NCI-H1417 (cell line): ENCODE measurements at regions not wholly inside any gene's neighbourhood (a gene's known extent, or its start where the extent isn't known, plus 50 kb on each side); places are given as distances from the start of the nearest gene placed in this dataset.
"Not testable (repeated sequence)": the region's sequence is repeated elsewhere in the genome, so short reads cannot be mapped to it uniquely, and the experiment has no call there.

Experiments
- DNase-seq, 3 experiments: peaks; one replicate each; lab custom pipeline; 2025; lab: John Stamatoyannopoulos, UW

DNA sequence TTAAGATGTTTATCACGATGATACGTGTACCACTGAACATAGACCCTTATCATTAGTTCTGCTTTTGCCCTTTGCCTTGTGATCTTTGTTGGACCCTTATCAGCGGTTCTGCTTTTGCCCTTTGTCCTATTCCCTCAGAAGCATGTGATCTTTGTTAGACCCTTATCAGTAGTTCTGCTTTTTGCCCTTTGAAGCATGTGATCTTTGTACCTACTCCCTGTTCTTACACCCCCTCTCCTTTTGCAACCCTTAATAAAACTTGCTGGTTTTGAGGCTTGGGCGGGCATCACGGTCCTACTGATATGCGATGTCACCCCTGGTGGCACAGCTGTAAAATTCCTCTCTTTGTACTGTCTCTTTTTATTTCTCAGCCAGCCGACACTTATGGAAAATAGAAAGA lies 117.0 kb downstream of the SDHAF3 start:
- not testable (repeated sequence) for DNase-seq

DNA sequence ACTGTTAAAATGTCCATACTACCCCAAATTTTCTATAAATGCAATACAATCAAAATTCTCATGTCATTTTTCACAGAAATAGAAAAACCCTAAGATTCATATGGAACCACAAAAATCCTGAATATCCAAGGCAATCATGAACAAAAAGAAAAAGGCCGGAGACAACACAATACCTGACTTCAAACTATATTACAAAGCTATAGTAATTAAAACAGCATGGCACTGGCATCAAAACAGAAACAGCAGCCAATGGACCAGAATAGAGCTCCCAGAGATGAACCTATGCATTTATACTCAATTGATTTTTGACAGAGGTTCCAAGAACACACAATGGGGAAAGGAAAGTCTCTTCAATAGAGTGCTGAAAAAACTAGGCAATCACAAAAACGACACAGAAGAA lies 128.8 kb downstream of the SDHAF3 start:
- no peak for DNase-seq

DNA sequence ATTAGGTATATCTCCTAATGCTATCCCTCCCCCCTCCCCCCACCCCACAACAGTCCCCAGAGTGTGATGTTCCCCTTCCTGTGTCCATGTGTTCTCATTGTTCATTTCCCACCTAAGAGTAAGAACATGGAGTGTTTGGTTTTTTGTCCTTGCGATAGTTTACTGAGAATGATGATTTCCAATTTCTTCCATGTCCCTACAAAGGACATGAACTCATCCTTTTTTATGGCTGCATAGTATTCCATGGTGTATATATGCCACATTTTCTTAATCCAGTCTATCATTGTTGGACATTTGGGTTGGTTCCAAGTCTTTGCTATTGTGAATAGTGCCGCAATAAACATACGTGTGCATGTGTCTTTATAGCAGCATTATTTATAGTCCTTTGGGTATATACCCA lies 140.7 kb downstream of the SDHAF3 start:
- DNase-seq: not testable (repeated sequence)

DNA sequence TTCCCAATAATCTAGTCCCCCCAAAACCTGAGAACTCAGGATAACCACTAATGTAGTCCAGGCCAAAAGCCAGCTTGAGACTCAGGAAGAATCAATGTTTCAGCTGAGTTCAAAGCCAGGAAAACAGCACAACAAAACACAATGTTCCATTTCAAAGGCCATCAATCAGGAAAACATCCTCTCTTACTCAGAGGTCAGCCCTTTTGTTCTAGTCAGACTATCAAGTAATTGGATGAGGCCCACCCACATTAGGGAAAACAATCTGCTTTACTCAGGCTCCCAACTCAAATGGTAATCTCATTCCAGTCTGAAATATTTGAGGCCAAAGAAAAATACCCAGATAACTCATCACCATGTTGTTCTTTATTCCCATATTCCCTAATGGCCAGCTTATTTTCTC lies 152.2 kb downstream of the SDHAF3 start:
- DNase-seq: no peak

DNA sequence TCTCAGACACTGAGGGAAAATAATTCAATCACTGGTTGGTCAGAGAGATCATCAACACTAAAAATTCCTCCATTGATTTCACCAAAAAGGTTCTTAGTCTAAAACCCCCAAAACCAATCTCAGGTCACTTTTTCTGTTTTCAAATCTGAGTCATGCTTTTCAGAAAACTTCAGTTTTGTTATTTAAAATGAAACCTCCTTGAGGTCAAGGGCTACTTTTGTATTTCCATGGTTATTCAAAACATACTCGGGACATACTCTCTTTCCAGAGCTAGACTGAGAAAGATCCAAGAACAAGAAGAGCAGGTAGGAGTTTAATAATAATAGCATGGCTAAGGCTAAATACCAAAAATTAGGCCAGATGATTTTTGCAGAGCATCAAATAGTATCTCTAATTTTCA lies 152.8 kb downstream of the SDHAF3 start:
- no peak for DNase-seq

DNA sequence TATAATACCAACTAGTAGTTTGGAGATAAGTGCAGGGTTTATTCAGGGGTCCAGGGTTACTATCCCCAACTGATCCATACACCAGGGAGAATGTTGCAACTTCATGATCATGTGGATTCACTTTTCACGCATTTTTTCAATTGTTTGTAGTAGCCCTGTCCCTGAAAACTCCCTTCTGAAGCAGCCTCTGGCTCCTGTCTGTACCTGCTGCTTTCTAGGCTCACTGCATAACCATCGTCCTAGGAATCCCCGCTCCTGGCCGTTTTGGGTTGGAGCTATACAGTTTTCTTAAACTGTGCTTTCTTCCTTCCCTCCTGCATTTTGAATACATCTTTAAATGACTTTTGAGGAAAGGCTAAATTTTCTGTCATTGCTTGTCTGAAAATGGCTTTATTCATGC lies 154.1 kb downstream of the SDHAF3 start:
- DNase-seq: no peak

DNA sequence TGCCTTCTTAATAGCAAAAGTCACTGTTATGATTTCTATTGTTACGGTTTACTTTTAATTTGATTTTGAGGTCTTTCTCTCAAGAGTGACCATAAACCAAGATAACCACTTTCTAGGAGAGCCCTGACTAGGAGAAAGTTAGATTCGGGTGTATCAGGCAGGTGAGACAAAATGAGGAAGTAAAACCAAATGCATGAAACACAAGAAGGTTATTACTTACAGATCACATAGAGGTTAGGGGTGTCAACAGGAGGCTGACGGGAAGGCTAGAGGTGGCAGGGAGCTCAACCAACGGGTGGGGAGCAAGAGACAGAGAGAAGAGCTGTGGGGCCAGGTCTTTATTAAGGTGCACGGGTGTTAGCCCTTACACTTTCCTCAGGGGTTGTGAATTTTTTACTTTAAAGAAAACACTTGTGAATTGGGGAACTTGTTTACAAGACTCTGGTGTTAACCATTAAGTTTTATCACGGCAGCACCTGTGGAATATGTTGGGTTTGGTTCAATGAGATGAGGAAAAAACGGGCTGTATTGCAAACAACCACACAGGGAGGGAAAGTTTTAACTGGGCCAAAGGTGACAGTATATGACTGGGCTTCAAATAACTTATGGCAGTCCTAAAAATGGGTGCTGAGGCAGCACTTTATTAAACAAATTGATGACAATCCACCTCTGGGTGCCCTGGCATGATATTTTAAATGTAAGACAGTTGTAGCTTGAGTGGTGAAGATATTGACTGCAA lies 154.9 kb downstream of the SDHAF3 start:
- no peak for DNase-seq

DNA sequence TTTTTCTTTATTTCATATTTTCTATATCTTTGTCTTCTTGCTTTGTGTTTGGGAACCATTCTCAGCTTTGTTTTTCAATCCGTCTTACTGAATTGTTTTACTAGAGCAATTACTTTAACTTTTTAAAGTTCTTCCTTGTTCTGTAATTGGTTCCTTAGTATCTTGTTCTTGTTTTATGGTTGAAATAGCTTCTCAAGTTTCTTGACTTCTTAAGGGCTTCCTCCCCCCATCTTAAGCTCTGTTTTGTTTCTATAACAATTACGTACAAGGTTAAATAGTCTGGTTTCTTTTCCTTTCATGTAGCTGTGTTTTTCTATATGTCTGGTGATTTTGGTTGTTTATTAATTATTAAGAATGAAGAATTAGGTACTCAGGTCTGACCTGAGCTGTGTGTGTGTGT lies 158.0 kb downstream of the SDHAF3 start:
- no peak for DNase-seq

DNA sequence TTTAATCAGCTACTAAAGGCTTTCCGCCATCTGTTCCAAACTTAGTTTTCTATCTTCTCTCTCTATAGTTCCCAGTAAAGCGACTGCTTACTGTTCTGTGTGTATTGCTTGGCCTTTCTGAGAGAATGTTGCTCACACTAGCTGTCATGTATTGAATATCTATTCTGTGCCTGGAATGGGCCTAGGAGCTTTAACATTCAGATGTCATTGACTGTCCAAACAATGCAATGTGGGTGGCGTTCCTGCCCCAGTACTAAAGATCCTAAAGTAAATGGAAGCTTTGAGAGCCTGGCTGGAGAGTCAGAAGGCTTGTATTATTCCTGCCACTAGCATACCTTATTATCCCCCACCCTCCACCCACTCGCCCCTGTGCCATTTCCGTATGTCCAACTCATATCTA lies 163.5 kb downstream of the SDHAF3 start:
- no peak for DNase-seq

DNA sequence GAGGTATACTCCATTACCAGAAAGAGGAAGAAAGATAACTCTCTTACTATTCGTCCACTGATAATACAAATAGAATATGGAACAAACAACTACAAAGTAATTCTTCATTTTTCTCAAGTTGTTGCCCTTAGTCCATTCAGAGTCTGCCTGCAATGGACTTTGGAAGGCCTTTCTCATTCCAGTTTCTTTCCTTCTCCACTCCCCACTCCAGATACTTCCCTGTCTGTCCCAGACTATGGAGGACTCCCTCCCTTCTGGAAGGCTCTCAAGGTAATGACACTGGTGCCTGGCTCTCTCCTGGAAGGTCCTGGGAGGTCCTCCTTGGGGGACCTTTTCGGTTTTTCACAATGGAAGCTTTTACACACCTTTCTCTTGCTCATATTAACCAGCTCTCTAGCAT lies 167.8 kb downstream of the SDHAF3 start:
- no peak for DNase-seq

DNA sequence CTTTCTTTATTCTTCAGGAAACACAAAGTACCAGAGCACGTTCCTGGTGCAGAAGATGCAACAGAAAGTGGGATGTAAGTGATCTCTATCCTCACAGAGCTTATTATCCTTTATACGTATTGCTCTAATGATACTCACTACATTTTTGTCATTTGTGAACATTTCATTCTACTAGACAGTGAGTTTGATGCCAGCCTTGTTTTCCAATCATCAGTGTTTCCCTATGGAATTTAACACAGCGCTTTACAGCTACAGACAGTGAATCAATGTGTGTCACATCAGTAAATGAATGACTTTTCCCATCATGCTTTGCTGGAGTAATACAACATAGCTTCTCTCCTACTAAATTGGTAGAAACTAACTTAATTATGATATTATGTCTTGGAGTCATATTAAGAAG lies 175.5 kb downstream of the SDHAF3 start:
- DNase-seq: no peak

DNA sequence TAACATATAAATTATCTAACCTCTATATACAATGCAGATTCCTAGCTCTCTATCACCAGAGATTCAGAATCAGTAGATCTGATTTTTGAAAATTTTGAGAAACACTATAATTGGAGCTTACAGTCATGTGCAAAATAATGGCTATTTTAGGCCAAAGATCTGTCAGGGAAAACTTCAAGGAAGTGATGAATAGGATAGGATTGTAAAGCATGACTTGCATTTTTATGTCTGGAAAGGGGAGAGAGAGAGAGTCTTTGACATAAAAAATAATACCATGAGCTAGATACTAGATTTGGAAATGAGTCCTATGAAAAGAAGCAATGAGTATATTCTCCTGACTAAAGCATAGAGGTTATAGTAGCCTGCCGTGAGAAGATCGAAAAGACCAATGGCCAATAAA lies 181.1 kb downstream of the SDHAF3 start:
- DNase-seq: no peak

DNA sequence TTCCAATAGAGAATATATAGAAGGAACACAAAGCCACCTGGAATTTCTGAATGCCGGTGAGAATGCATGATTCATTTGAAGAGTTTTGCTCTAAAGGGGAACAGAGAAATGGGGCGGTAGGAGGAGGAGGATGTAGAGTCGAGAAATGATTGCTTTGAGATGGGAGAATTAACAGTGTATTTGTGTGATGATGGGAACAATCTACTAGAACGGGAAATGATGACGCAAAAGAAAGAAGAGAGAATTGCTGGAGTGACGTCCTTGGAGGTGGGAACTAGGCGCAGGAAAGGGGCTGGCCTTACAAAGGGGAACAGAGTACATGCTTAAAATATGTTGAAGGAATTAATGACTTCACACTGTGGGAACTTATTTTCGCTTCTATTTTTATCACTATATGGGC lies 188.1 kb downstream of the SDHAF3 start:
- DNase-seq: no peak

DNA sequence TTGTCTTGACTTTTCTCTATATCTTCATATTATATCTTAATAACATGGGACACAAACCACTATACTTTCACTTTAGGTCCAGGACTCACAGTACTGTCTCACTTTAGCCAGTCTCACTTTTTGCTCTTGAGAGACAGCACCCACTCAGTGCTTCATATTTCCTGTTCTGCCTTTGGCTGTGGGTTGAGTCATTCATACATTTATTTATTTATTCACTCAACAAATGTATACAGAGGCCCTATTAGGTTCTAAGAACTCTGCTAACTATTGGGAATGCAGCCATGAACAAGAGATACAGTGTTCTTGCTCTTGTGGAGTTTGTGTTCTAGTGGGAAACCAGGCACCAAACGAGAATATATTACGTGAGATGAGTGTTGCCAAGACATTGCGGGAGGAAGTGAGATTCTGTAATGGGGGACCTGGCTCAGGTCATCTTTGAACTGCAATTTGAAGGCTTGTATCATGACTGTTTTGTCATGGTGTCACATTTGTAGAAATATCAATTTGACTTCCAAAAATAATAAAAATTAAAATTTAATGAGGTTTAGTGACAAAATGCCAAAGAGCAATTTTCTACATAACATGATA lies 190.1 kb downstream of the SDHAF3 start:
- DNase-seq: no peak

DNA sequence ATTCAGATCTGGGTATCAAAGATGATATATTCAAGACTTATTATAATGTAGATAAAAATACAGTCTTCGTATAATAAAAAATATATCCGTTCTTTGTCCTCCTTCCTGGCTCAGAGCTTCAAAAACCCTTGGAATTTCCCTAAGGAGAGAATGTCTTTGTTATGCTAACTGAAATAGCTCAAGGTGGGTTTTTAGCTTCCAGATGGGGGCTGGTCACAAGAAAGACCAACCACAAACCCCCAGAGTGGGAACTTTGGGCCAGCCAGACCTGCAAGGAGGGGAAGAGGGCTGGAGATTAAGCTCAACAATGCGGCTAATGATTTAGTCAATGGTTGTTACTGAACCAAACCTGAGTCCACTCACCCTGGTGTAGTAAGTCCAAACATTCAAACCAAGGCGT lies 196.4 kb downstream of the SDHAF3 start:
- DNase-seq: no peak

DNA sequence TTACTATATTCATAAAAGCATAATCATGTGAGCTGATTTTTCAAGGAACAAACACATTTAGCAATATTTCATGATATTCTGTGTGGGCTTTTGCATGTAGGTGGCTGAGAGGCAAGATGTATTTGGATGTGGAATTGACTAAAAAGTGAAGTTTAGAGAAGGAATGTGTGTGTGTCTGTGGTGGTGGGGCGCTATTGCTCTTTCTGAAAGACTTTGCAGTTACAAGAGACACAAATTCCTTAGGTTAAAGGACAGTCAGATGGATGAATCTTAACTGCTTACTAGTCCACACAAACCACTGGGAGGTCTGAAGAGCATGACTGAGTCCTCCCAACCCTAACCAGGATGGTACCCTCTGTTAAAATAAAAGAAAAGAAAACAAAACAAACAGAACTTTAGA lies 200.1 kb downstream of the SDHAF3 start:
- DNase-seq: no peak

DNA sequence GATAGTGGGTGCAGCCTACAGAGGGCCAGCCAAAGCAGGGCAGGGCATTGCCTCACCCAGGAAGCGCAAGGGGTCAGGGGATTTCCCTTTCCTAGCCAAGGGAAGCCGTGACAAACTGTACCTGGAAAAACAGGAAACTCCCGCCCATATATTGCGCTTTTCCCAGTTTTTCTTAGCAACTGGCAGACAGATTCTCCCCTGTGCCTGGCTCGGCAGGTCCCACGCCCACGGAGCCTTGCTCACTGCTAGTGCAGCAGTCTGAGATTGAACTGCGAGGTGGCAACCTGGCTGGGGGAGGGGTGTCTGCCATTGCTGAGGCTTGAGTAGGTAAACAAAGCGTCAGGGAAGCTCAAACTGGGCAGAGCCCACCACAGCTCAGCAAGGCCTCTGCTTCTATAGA lies 212.4 kb downstream of the SDHAF3 start:
- not testable (repeated sequence) for DNase-seq

DNA sequence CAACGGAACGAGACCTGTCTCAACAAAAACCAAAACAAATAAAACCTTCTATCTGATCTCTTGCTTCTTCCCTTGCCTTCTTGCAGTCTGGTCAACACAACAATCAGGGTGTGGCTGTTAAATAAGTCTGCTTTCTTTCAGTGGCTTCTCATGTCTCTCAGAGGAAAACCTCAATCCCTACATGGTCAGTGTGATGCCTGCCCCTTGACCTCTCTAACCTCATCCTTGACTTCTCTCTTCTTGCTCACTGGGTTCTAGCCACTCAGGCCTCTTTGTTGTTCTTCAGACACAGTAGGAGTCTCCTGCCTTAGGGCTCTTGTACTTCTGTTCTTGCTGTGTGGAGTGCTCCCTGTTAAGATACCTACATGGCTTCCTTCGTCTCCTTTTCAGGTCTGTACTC lies 220.4 kb downstream of the SDHAF3 start:
- no peak for DNase-seq

DNA sequence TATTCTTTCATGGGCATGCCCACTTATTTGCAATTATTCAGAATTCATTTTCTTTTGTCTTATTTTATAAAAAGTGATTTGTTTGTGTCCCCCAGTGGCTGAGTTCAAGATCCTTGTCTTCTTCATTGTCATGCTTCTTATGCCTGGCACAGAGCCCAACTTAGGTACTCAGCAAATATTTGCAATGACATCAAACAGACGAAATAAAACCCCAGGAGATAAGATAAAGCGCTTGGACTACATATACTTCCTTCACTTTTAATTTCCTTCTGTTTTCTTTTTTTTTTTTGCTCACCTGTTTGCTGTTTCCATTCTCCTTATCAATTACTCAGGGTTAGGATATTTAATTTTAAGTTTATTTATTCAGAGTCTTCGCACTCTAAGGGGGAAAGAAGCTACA lies 225.0 kb downstream of the SDHAF3 start:
- DNase-seq: peak in 2 of 3 experiments; percentile 47 to 68

DNA sequence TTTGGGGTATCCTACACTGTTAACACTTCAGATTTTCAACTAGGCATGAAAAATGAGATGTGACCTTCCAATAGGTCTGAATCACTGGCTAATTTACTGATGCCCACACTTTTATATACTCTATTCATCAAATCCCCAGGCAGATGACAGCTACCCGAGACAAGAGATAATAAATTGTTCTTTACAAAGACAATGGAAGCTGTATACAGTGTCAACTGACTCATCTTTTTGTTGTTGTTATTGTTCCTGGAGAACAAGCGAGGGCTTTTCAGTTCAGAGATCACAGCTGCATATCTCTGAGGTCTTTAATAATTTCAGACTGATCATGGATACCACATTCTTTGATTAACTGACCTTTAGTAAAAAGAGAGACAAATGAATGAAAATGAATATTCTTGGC lies 228.9 kb downstream of the SDHAF3 start:
- DNase-seq: no peak

DNA sequence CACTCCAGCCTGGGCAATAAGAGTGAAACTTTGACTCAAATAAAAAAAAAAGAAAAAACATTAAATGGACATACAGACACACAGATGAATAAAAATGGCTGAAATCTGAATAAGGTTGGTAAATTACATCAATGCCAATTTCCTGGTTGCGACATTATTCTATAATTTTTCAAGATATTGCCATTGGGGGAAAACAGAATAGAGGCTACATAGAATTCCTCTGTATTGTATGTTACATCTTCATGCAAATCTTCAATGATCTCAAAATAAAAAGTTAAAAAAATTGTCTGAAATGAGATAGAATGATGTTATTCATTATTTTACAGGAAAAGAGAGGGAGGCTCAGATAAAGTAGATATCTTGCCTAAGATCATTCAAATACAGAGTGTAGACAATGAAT lies 234.0 kb downstream of the SDHAF3 start:
- DNase-seq: no peak

DNA sequence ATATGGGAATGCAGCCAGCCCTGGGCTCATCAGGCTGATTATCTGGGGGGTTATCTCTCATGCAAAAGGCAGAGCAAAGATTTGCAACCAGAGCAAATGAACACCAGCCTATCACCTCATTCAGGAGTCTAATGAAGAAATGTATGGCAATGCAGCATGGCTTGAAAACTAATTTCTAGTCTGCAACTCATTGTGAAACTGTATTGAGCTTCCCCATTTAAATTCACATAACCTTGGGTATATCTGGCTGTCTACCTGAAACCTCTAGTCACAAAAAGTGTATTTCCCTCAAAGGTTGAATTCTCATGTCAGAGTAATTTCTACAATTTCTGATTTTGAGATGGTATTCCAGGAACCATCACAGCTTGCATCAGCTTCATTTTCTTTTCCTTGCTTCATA lies 240.0 kb downstream of the SDHAF3 start:
- no peak for DNase-seq

DNA sequence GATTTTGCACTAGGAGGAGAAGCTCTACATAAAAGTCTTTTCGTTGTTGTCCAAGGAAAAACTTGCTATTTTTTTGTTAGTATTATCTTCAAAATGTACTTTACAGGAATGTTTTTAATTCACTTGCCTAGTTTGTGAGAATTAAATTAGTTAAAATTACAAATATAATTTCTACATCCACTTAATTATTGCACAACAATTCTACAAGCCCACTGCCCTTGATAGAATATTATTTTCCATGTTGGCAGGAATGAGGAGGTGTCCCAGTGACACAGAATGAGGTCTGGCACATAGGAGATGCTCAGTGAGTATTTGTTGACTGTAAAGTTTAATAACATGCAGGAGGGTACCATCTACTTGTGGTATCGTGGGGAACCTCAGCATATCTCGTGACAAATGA lies 255.4 kb downstream of the SDHAF3 start:
- DNase-seq: no peak

DNA sequence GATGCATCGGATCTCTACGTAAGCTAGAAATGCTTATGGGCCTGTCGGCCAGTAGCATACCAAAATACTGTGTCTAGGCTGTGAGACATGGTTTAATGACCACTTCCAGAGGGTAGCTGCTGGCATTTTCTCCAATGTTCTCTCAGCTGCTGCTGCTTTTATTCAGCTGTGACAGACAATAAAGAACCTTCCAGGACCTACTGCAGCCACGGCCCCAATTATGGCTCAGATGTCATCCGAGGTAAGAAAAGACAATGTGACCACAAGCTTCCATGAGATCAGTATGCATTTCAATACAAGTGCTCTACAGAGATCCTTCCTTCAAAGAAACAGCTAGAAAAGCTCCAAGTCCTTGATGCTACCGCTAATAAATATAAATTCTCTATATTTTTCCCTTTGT lies 256.2 kb downstream of the SDHAF3 start:
- peak in 1 of 3 experiments; percentile 22 for DNase-seq
